ENCODE measurements at regions not wholly inside any gene's neighbourhood (a gene's known extent, or its start where the extent isn't known, plus 50 kb on each side); places are given as distances from the start of the nearest gene placed in this dataset.

- ChIA-PET CTCF (no interaction called here), POLR2A (no interaction called here)
- peak; percentile 28 for DNase-seq (ENCODE audit: low read depth)
These were observed 342.4 kb downstream of the KCNRG start for GRCh38 chr13:50357586-50358118.

GRCh38 chr13:50358231-50359040 lies 343.2 kb downstream of the KCNRG start:
- no peaks in the 10 kb centered on the region for H3K36me3 ChIP-seq (ENCODE audit: control insufficient read depth, insufficient read depth, low read length)
- TF ChIP-seq CTCF (IDR thresholded peaks at IDR 0.05; ENCODE audit: insufficient read depth, low read depth, low read length), result no peak
- no peak overlapping the region for H3K4me3 ChIP-seq (ENCODE audit: low read depth, low read length)
- ChIA-PET POLR2A (no interaction called here), CTCF (interaction anchor here (1.3 kb wide), 2 partner anchors 8 to 23 kb away, joined by 3 read pairs; no protein-coding TSS in a partner anchor)
- no peak for DNase-seq (ENCODE audit: low read depth)
- H3K27me3 ChIP-seq (ENCODE audit: control insufficient read depth, insufficient read depth, low read length), result no peaks in the 10 kb centered on the region; the same call in 1 of the 2 replicates

More at GRCh38 chr13:50357586-50358118, 342.4 kb downstream of the KCNRG start:
- Histone ChIP-seq H3K36me3 (ENCODE audit: control insufficient read depth, insufficient read depth, low read length) (no peaks in the 10 kb centered on the region), H3K4me3 (ENCODE audit: low read depth, low read length) (no peak overlapping the region), H3K27me3 (ENCODE audit: control insufficient read depth, insufficient read depth, low read length) (no peaks in the 10 kb centered on the region; the same call in 1 of the 2 replicates)
- no peak for TF ChIP-seq CTCF (IDR thresholded peaks at IDR 0.05; ENCODE audit: insufficient read depth, low read depth, low read length)

GRCh38 chr13:50359041-50359367 lies 343.8 kb downstream of the KCNRG start:
- CTCF ChIA-PET, result interaction anchor here (1.3 kb wide), 2 partner anchors 8 to 24 kb away, joined by 3 read pairs; no protein-coding TSS in a partner anchor
- DNase-seq (ENCODE audit: low read depth), result no peak
- Histone ChIP-seq H3K27me3 (ENCODE audit: control insufficient read depth, insufficient read depth, low read length) (no peaks in the 10 kb centered on the region; the same call in 1 of the 2 replicates), H3K36me3 (ENCODE audit: control insufficient read depth, insufficient read depth, low read length) (no peaks in the 10 kb centered on the region), H3K4me3 (ENCODE audit: low read depth, low read length) (no peak overlapping the region)
- no peak for TF ChIP-seq CTCF (IDR thresholded peaks at IDR 0.05; ENCODE audit: insufficient read depth, low read depth, low read length)
- POLR2A ChIA-PET, result no interaction called here

- ChIA-PET POLR2A (no interaction called here), CTCF (interaction anchor here (1.3 kb wide), 1 partner anchor 25 kb away, joined by 3 read pairs; no protein-coding TSS in a partner anchor)
- Histone ChIP-seq H3K4me3 (ENCODE audit: low read depth, low read length) (no peak overlapping the region), H3K27me3 (ENCODE audit: control insufficient read depth, insufficient read depth, low read length) (no peaks in the 10 kb centered on the region; the same call in none of the 2 replicates), H3K36me3 (ENCODE audit: control insufficient read depth, insufficient read depth, low read length) (no peaks in the 10 kb centered on the region)
- DNase-seq (ENCODE audit: low read depth), result no peak
- TF ChIP-seq CTCF (IDR thresholded peaks at IDR 0.05; ENCODE audit: insufficient read depth, low read depth, low read length), result no peak
These were observed 344.5 kb downstream of the KCNRG start for GRCh38 chr13:50359779-50360178.

- Histone ChIP-seq H3K27me3 (ENCODE audit: control insufficient read depth, insufficient read depth, low read length) (no peaks in the 10 kb centered on the region; the same call in none of the 2 replicates), H3K36me3 (ENCODE audit: control insufficient read depth, insufficient read depth, low read length) (no peaks in the 10 kb centered on the region), H3K4me3 (ENCODE audit: low read depth, low read length) (no peak overlapping the region)
- DNase-seq (ENCODE audit: low read depth), result no peak
- TF ChIP-seq CTCF (IDR thresholded peaks at IDR 0.05; ENCODE audit: insufficient read depth, low read depth, low read length), result no peak
- ChIA-PET CTCF (no interaction called here), POLR2A (no interaction called here)
These were observed 345.4 kb downstream of the KCNRG start for GRCh38 chr13:50360637-50361036.

Data from BJ (cell line).